Renal cortical epithelial cell (primary cell): ENCODE measurements at regions not wholly inside any gene's neighbourhood (a gene's known extent, or its start where the extent isn't known, plus 50 kb on each side); places are given as distances from the start of the nearest gene placed in this dataset.

Source experiments
- DNase-seq: peaks from one replicate; pipeline ENCODE4 v3.0.0-alpha.2; 2011; ENCODE audit warnings: low read depth

GRCh38 chr6:87936065-87936464 is 111.6 kb upstream of the SPACA1 start:
- no peak for DNase-seq

- no peak for DNase-seq
These were observed 112.4 kb upstream of the SPACA1 start for GRCh38 chr6:87935196-87935595.

GRCh38 chr6:87932361-87932760 is 115.3 kb upstream of the SPACA1 start:
- no peak for DNase-seq

GRCh38 chr6:87929843-87930288 is 117.8 kb upstream of the SPACA1 start:
- DNase-seq: peak; percentile 79

GRCh38 chr6:87926687-87927086 is 121.0 kb upstream of the SPACA1 start:
- DNase-seq: no peak

- DNase-seq: no peak
These were observed 121.6 kb upstream of the SPACA1 start for GRCh38 chr6:87926072-87926471.

GRCh38 chr6:87925373-87926060 is 122.1 kb upstream of the SPACA1 start:
- DNase-seq: peak; percentile 35

GRCh38 chr6:87923389-87924050 is 124.1 kb upstream of the SPACA1 start:
- DNase-seq: no peak

GRCh38 chr6:87922947-87923330 is 124.7 kb upstream of the SPACA1 start:
- no peak for DNase-seq

GRCh38 chr6:87922196-87922946 is 125.3 kb upstream of the SPACA1 start:
- peak; percentile 52 for DNase-seq

- DNase-seq: no peak
These were observed 126.6 kb upstream of the SPACA1 start for GRCh38 chr6:87921034-87921433.

GRCh38 chr6:87920245-87920644 is 127.4 kb upstream of the SPACA1 start:
- DNase-seq: no peak

- no peak for DNase-seq
These were observed 128.2 kb upstream of the SPACA1 start for GRCh38 chr6:87919416-87919815.

GRCh38 chr6:87919001-87919400 is 128.6 kb upstream of the SPACA1 start:
- DNase-seq: no peak

GRCh38 chr6:87918461-87918941 is 129.1 kb upstream of the SPACA1 start:
- peak; percentile 75 for DNase-seq

GRCh38 chr6:87917886-87918285 is 129.8 kb upstream of the SPACA1 start:
- DNase-seq: no peak

GRCh38 chr6:87916446-87916845 is 131.2 kb upstream of the SPACA1 start:
- DNase-seq: no peak

- DNase-seq: no peak
These were observed 132.8 kb upstream of the SPACA1 start for GRCh38 chr6:87914637-87915395.

- DNase-seq: no peak
These were observed 133.7 kb upstream of the SPACA1 start for GRCh38 chr6:87913974-87914373.

- no peak for DNase-seq
These were observed 135.5 kb upstream of the SPACA1 start for GRCh38 chr6:87912102-87912501.

GRCh38 chr6:87909849-87910248 is 137.8 kb upstream of the SPACA1 start:
- peak; percentile 97 for DNase-seq
